Loucy (cell line): ENCODE measurements at regions not wholly inside any gene's neighbourhood (a gene's known extent, or its start where the extent isn't known, plus 50 kb on each side); places are given as distances from the start of the nearest gene placed in this dataset.
A peak's percentile ranks its signal among the peaks of the same experiment; 100 is the strongest.

Source experiments
- H2AFZ ChIP-seq: fragments of 200-600 bp; sonication (generic); 2 replicates; pipeline ENCODE4 v1.6.0; 2016; ENCODE audit warnings: antibody characterized with exemption, mild to moderate bottlenecking, low read length, moderate library complexity
- H3F3A ChIP-seq: fragments of 200-600 bp; 2 replicates; pipeline ENCODE4 v1.6.0; 2016; ENCODE audit warnings: antibody characterized with exemption, low read depth, mild to moderate bottlenecking
- H3K27me3 ChIP-seq: fragments of 200-600 bp; sonication (generic); 2 replicates; pipeline ENCODE4 v1.6.1; 2014; ENCODE audit warnings: low read length, mild to moderate bottlenecking; ENCODE audit not compliant: insufficient read depth, poor library complexity, severe bottlenecking
- H3K36me3 ChIP-seq: fragments of 200-600 bp; sonication (generic); 2 replicates; pipeline ENCODE4 v1.6.1; 2016; ENCODE audit warnings: low read length; ENCODE audit not compliant: insufficient read depth
- H3K4me1 ChIP-seq: fragments of 200-600 bp; sonication (generic); 2 replicates; pipeline ENCODE4 v1.5.1; 2014; ENCODE audit warnings: low read length, mild to moderate bottlenecking; ENCODE audit not compliant: insufficient read depth, poor library complexity, severe bottlenecking
- H3K4me2 ChIP-seq: fragments of 200-600 bp; sonication (generic); 2 replicates; pipeline ENCODE4 v1.6.0; 2014; ENCODE audit warnings: antibody characterized with exemption, low read length, low read depth, mild to moderate bottlenecking; ENCODE audit not compliant: poor library complexity, severe bottlenecking
- H3K4me3 ChIP-seq: fragments of 200-600 bp; sonication (generic); 2 replicates; pipeline ENCODE4 v1.5.1; 2014; ENCODE audit warnings: low read length, mild to moderate bottlenecking, mixed read lengths; ENCODE audit not compliant: poor library complexity, severe bottlenecking
- H3K79me2 ChIP-seq: fragments of 200-600 bp; sonication (generic); 2 replicates; pipeline ENCODE4 v1.6.1; 2014; ENCODE audit warnings: low read length; ENCODE audit not compliant: insufficient read depth
- H3K9ac ChIP-seq: fragments of 200-600 bp; sonication (generic); 2 replicates; pipeline ENCODE4 v1.6.0; 2014; ENCODE audit warnings: mild to moderate bottlenecking, low read depth, low read length, moderate library complexity; ENCODE audit not compliant: poor library complexity, severe bottlenecking
- H3K9me2 ChIP-seq: fragments of 200-600 bp; sonication (generic); replicated peaks from 2 replicates; pipeline ENCODE4 v1.6.1; 2016; ENCODE audit warnings: low read depth, low read length, mixed read lengths
- H3K9me3 ChIP-seq: fragments of 200-600 bp; sonication (generic); 2 replicates; pipeline ENCODE4 v1.6.1; 2014; ENCODE audit warnings: mild to moderate bottlenecking, antibody characterized with exemption, low read length, low read depth; ENCODE audit not compliant: insufficient read depth
- H4K20me1 ChIP-seq: fragments of 200-600 bp; sonication (generic); 2 replicates; pipeline ENCODE4 v1.6.0; 2014; ENCODE audit warnings: antibody characterized with exemption, low read length, mild to moderate bottlenecking; ENCODE audit not compliant: insufficient read depth, poor library complexity, severe bottlenecking
- EZH2phosphoT487 ChIP-seq: fragments of 200-600 bp; IDR thresholded peaks from 2 replicates; pipeline ENCODE4 v1.6.1; 2018; ENCODE audit warnings: antibody characterized with exemption, mild to moderate bottlenecking, moderate library complexity, borderline replicate concordance
- TF ChIP-seq, protein P1 (sequence below): fragments of 200-600 bp; sonication (generic); conservative IDR thresholded peaks from 2 replicates; pipeline ENCODE4 v1.5.1; 2014; ENCODE audit warnings: mild to moderate bottlenecking, antibody characterized with exemption, low read length

DNA sequence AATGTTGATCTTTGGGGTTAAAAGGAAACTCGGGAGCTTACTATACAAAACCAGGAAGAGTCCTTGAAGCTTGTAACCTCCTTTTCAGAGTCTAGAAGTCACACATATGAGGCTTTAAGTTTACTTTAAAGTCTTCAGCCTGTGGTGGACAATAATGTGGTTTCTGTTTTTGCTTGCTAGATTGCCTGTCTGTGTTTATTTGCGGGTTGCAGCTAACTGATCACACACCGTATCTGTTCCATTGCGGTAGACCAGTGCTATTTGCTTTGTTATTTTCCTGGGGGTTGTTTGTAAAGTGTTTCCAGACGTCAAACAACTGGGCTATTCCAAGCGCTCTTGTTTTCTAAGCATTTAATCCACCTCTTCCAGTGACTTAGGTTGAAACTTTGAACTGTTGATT is 143.0 kb upstream of the GYPA start:
- TF ChIP-seq, protein P1, sequence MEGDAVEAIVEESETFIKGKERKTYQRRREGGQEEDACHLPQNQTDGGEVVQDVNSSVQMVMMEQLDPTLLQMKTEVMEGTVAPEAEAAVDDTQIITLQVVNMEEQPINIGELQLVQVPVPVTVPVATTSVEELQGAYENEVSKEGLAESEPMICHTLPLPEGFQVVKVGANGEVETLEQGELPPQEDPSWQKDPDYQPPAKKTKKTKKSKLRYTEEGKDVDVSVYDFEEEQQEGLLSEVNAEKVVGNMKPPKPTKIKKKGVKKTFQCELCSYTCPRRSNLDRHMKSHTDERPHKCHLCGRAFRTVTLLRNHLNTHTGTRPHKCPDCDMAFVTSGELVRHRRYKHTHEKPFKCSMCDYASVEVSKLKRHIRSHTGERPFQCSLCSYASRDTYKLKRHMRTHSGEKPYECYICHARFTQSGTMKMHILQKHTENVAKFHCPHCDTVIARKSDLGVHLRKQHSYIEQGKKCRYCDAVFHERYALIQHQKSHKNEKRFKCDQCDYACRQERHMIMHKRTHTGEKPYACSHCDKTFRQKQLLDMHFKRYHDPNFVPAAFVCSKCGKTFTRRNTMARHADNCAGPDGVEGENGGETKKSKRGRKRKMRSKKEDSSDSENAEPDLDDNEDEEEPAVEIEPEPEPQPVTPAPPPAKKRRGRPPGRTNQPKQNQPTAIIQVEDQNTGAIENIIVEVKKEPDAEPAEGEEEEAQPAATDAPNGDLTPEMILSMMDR = no peak
- no peak for TF ChIP-seq EZH2phosphoT487
- H3K9ac ChIP-seq = no peak overlapping the region
- no peak overlapping the region for H3K4me3 ChIP-seq
- H3K9me2 ChIP-seq = no peaks in the 10 kb centered on the region
- no peaks in the 10 kb centered on the region for H3K27me3 ChIP-seq
- H3K4me2 ChIP-seq = no peak overlapping the region
- H2AFZ ChIP-seq = 0 out of 2 replicates have a peak overlapping the region, but pooled peaks have one; percentile 35
- H3K9me3 ChIP-seq = no peaks in the 10 kb centered on the region
- no peaks in the 10 kb centered on the region for H3F3A ChIP-seq
- no peaks in the 10 kb centered on the region for H3K36me3 ChIP-seq
- no peaks in the 10 kb centered on the region for H3K79me2 ChIP-seq
- H3K4me1 ChIP-seq = no peaks in the 10 kb centered on the region
- H4K20me1 ChIP-seq = no peaks in the 10 kb centered on the region

DNA sequence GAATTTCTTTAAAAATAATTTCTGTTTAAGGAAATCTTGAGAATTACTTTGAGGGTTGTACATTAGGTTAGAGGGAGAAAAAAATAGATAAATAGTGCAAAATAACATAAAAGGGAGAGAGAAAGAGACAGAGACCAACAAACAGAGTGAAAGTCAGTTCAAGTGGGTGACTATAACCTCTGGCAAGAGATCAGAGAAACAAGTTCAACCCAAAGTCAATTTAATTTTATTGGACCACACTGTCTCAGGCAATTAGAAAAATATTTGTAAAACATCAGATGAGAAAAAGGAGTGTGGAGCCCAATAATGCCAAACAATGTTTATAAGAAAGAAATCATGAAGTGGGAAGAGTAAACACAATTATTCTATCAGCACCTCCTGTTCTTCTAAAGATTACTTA is 143.5 kb upstream of the GYPA start:
- no peaks in the 10 kb centered on the region for H3K79me2 ChIP-seq
- H3F3A ChIP-seq = no peaks in the 10 kb centered on the region
- H3K4me3 ChIP-seq = no peak overlapping the region
- no peak for TF ChIP-seq EZH2phosphoT487
- TF ChIP-seq, protein P1 = no peak
- no peak overlapping the region for H3K9ac ChIP-seq
- no peaks in the 10 kb centered on the region for H4K20me1 ChIP-seq
- H2AFZ ChIP-seq = no peak overlapping the region
- no peaks in the 10 kb centered on the region for H3K4me1 ChIP-seq
- H3K9me3 ChIP-seq = no peaks in the 10 kb centered on the region
- no peak overlapping the region for H3K4me2 ChIP-seq
- H3K27me3 ChIP-seq = no peaks in the 10 kb centered on the region
- no peaks in the 10 kb centered on the region for H3K9me2 ChIP-seq
- H3K36me3 ChIP-seq = no peaks in the 10 kb centered on the region

DNA sequence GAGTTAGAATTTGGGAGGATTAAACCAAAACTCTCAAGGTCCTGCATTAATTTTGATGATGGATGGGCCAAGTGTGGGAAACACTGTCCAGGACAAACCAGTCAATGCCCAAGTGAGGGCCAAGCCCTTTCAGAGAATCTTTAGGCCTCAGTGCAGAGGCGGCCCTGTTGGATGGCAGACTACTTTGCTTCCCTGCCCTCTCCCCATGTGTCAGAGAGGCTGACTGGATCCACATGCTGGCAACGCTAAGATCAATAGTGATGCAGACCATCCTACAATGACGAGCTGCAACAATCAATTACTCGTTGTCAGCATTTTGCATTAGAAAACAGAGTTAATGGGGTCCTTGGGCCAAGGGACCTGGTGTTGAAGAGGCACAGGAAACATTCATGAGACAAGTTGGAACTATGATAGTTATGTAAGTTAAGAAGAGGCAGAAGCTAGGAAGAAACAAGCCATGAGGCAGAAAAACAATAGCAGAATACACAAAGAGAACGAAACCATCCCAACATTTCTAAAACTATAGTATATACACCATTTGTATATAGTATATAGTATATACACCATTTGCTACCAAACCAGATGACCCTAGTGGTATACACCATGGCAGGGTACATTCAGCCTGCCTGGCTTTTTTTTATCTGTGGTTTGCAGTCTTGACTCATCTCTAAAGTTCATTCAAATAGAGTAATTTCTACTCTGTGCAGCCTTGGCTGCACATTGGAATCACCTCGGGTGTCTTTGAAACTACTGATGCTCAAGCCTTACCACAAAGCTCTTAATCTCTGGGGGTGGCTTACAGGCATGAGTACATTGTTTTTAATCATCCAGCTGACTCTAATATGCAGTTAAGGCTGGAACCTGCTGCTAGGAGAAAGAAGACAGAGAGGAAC is 147.7 kb upstream of the GYPA start:
- Histone ChIP-seq H3K4me1 (no peaks in the 10 kb centered on the region), H4K20me1 (no peaks in the 10 kb centered on the region), H3K9me3 (no peaks in the 10 kb centered on the region), H3K9ac (no peak overlapping the region), H3K36me3 (no peaks in the 10 kb centered on the region), H3K27me3 (no peaks in the 10 kb centered on the region), H3K4me2 (no peak overlapping the region), H3K4me3 (no peak overlapping the region), H3K79me2 (no peaks in the 10 kb centered on the region), H3F3A (no peaks in the 10 kb centered on the region), H3K9me2 (no peaks in the 10 kb centered on the region), H2AFZ (no peak overlapping the region)
- TF ChIP-seq, protein P1 = no peak
- no peak for TF ChIP-seq EZH2phosphoT487
